ENCODE measurements at regions not wholly inside any gene's neighbourhood (a gene's known extent, or its start where the extent isn't known, plus 50 kb on each side); places are given as distances from the start of the nearest gene placed in this dataset.

DNA sequence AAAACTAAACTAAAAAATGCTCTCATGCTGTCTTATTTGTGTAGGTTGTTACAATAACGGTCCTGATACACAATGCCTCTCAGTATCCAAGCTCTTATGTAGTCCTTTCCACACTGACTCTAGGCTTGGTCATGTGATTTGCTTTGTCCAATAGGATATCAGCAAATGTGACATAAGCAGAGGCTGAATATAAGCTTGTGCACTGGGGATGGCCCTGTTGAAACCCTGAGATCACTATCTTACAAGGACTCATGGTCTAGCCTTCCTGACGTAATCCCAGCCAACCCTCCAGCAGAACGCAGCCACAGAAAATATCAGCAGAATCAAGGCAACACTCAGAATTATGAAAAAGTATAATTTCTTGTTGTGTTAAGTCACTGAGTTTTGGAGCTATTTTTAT lies 145.1 kb upstream of the CCN2 start:
- TF ChIP-seq POLR2AphosphoS5 (IDR thresholded peaks at IDR 0.05) (no peak), POLR2A (IDR thresholded peaks at IDR 0.05) (no peak)
- TF ChIP-seq, protein P1, sequence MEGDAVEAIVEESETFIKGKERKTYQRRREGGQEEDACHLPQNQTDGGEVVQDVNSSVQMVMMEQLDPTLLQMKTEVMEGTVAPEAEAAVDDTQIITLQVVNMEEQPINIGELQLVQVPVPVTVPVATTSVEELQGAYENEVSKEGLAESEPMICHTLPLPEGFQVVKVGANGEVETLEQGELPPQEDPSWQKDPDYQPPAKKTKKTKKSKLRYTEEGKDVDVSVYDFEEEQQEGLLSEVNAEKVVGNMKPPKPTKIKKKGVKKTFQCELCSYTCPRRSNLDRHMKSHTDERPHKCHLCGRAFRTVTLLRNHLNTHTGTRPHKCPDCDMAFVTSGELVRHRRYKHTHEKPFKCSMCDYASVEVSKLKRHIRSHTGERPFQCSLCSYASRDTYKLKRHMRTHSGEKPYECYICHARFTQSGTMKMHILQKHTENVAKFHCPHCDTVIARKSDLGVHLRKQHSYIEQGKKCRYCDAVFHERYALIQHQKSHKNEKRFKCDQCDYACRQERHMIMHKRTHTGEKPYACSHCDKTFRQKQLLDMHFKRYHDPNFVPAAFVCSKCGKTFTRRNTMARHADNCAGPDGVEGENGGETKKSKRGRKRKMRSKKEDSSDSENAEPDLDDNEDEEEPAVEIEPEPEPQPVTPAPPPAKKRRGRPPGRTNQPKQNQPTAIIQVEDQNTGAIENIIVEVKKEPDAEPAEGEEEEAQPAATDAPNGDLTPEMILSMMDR (IDR thresholded peaks at IDR 0.05): no peak

Measured in stomach (tissue), 4 donors.